Endodermal cell (in vitro differentiated cells): ENCODE measurements at regions not wholly inside any gene's neighbourhood (a gene's known extent, or its start where the extent isn't known, plus 50 kb on each side); places are given as distances from the start of the nearest gene placed in this dataset.
A peak's percentile ranks its signal among the peaks of the same experiment; 100 is the strongest.

Source experiments
- DNase-seq: peaks from one replicate; pipeline ENCODE4 v3.0.0-alpha.2; 2017
- H3K27ac ChIP-seq: 2 replicates; pipeline ENCODE4 v1.5.1; 2013; ENCODE audit warnings: mild to moderate bottlenecking, low read depth, low read length, moderate library complexity
- H3K27me3 ChIP-seq: 2 replicates; pipeline ENCODE4 v1.6.1; 2013; ENCODE audit warnings: mild to moderate bottlenecking, low read length, moderate library complexity; ENCODE audit not compliant: insufficient read depth, control insufficient read depth, poor library complexity, severe bottlenecking
- H3K36me3 ChIP-seq: 2 replicates; pipeline ENCODE4 v1.7.0; 2013; ENCODE audit warnings: mild to moderate bottlenecking, low read length, moderate library complexity; ENCODE audit not compliant: control insufficient read depth, insufficient read depth
- H3K4me1 ChIP-seq: one replicate; pipeline ENCODE4 v1.7.0; 2013; ENCODE audit warnings: low read length; ENCODE audit not compliant: control insufficient read depth, insufficient read depth
- H3K4me3 ChIP-seq: 2 replicates; pipeline ENCODE4 v1.5.1; 2013; ENCODE audit warnings: mild to moderate bottlenecking, low read length, moderate library complexity
- H3K9ac ChIP-seq: 2 replicates; pipeline ENCODE4 v1.6.1; 2013; ENCODE audit warnings: mild to moderate bottlenecking, low read length, moderate library complexity; ENCODE audit not compliant: poor library complexity, severe bottlenecking; ENCODE audit errors: extremely low read depth
- H3K9me3 ChIP-seq: 2 replicates; pipeline ENCODE4 v1.6.1; 2013; ENCODE audit warnings: mild to moderate bottlenecking, low read length, moderate library complexity; ENCODE audit not compliant: control insufficient read depth
- H3K27ac Mint-ChIP-seq: 2 replicates; pipeline ENCODE4 v1.8.0; 2020; ENCODE audit warnings: mixed read lengths
- H3K27me3 Mint-ChIP-seq: 2 replicates; pipeline ENCODE4 v1.8.0; 2021; ENCODE audit warnings: mild to moderate bottlenecking, mixed read lengths; ENCODE audit not compliant: insufficient read depth
- H3K36me3 Mint-ChIP-seq: 2 replicates; pipeline ENCODE4 v1.8.0; 2020; ENCODE audit warnings: low read depth, mixed read lengths
- H3K4me1 Mint-ChIP-seq: 2 replicates; pipeline ENCODE4 v1.8.0; 2020; ENCODE audit warnings: mixed read lengths
- H3K4me3 Mint-ChIP-seq: 2 replicates; pipeline ENCODE4 v1.8.0; 2020; ENCODE audit warnings: mild to moderate bottlenecking, moderate library complexity, mixed read lengths
- H3K9me3 Mint-ChIP-seq: 2 replicates; pipeline ENCODE4 v1.8.0; 2020; ENCODE audit warnings: mild to moderate bottlenecking, mixed read lengths
- WGBS, 2 experiments: methylation state at CpG; one replicate each; pipeline versions ENCODE4 v1.1.5 to v1.1.7; 2013; ENCODE audit warnings: missing lambda C conversion rate in 2 of 2, mixed read lengths in 1 of 2; ENCODE audit not compliant: insufficient coverage in 1 of 2, insufficient read length in 1 of 2; 5-methylcytosine and 5-hydroxymethylcytosine counted together
- TF ChIP-seq, protein P1 (sequence below): fragments of 200-600 bp; sonication (generic); conservative IDR thresholded peaks from 2 replicates; pipeline ENCODE4 v1.5.0; 2021; ENCODE audit warnings: antibody characterized with exemption, mild to moderate bottlenecking

GRCh38 chr5:24750355-24750754, 105.6 kb upstream of the CDH10 start:
- DNase-seq: no peak
- Histone ChIP-seq H3K36me3 (no peaks in the 10 kb centered on the region), H3K27me3 (no peaks in the 10 kb centered on the region), H3K4me3 (no peak overlapping the region), H3K9me3 (no peaks in the 10 kb centered on the region), H3K27ac (no peak overlapping the region), H3K4me1 (no peaks in the 10 kb centered on the region), H3K9ac (no peak overlapping the region)
- no peaks in the 10 kb centered on the region for H3K36me3 Mint-ChIP-seq
- H3K4me3 Mint-ChIP-seq: no peak overlapping the region
- no peaks in the 10 kb centered on the region for H3K9me3 Mint-ChIP-seq
- H3K27me3 Mint-ChIP-seq: no peaks in the 10 kb centered on the region
- TF ChIP-seq, protein P1, sequence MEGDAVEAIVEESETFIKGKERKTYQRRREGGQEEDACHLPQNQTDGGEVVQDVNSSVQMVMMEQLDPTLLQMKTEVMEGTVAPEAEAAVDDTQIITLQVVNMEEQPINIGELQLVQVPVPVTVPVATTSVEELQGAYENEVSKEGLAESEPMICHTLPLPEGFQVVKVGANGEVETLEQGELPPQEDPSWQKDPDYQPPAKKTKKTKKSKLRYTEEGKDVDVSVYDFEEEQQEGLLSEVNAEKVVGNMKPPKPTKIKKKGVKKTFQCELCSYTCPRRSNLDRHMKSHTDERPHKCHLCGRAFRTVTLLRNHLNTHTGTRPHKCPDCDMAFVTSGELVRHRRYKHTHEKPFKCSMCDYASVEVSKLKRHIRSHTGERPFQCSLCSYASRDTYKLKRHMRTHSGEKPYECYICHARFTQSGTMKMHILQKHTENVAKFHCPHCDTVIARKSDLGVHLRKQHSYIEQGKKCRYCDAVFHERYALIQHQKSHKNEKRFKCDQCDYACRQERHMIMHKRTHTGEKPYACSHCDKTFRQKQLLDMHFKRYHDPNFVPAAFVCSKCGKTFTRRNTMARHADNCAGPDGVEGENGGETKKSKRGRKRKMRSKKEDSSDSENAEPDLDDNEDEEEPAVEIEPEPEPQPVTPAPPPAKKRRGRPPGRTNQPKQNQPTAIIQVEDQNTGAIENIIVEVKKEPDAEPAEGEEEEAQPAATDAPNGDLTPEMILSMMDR: no peak
- 83 to 85% methylated on average over 2 to 3 of the region's 3 CpGs for WGBS, 2 experiments
- H3K4me1 Mint-ChIP-seq: no peaks in the 10 kb centered on the region
- H3K27ac Mint-ChIP-seq: no peak overlapping the region

GRCh38 chr5:24749701-24750100, 104.9 kb upstream of the CDH10 start:
- no peak overlapping the region for H3K9ac ChIP-seq
- Mint-ChIP-seq H3K27ac (no peak overlapping the region), H3K4me3 (no peak overlapping the region), H3K27me3 (no peaks in the 10 kb centered on the region), H3K36me3 (no peaks in the 10 kb centered on the region), H3K4me1 (no peaks in the 10 kb centered on the region), H3K9me3 (no peaks in the 10 kb centered on the region)
- no peaks in the 10 kb centered on the region for H3K27me3 ChIP-seq
- no peak for DNase-seq
- no peaks in the 10 kb centered on the region for H3K4me1 ChIP-seq
- H3K9me3 ChIP-seq: no peaks in the 10 kb centered on the region
- H3K4me3 ChIP-seq: no peak overlapping the region
- no peaks in the 10 kb centered on the region for H3K36me3 ChIP-seq
- no peak overlapping the region for H3K27ac ChIP-seq
- TF ChIP-seq, protein P1: no peak
- 92 to 95% methylated on average over 2 to 3 of the region's 3 CpGs for WGBS, 2 experiments

DNA sequence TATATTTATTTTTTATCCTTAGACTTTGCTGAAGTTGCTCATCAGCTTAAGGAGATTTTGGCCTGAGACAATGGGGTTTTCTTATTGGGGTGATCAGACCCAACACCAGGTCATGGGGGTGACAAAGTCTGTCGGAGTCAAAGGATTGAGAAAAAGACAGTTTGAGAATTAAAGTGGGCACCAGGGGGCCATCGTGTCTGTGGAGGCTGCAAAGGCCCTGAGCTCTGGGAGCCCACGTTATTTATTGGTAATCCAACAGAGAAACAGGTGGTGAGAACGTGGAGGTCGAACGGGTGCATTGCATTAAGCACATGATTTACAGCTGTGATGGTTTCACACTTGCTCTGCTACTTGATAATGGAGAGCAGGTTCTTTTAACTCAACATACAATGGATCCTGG, 102.5 kb upstream of the CDH10 start:
- Histone ChIP-seq H3K27ac (no peak overlapping the region), H3K9ac (no peak overlapping the region), H3K4me3 (no peak overlapping the region), H3K36me3 (no peaks in the 10 kb centered on the region), H3K27me3 (no peaks in the 10 kb centered on the region), H3K4me1 (no peaks in the 10 kb centered on the region), H3K9me3 (no peaks in the 10 kb centered on the region)
- no peaks in the 10 kb centered on the region for H3K4me1 Mint-ChIP-seq
- no peak for DNase-seq
- WGBS, 2 experiments: 83 to 86% methylated on average over 2 to 6 of the region's 6 CpGs
- no peaks in the 10 kb centered on the region for H3K9me3 Mint-ChIP-seq
- H3K27me3 Mint-ChIP-seq: no peaks in the 10 kb centered on the region
- no peaks in the 10 kb centered on the region for H3K36me3 Mint-ChIP-seq
- H3K4me3 Mint-ChIP-seq: no peak overlapping the region
- TF ChIP-seq, protein P1: peak; percentile 51
- no peak overlapping the region for H3K27ac Mint-ChIP-seq
